CD4-positive, alpha-beta T cell treated with Interferon gamma for 1 hour (primary cell): ENCODE measurements at regions not wholly inside any gene's neighbourhood (a gene's known extent, or its start where the extent isn't known, plus 50 kb on each side); places are given as distances from the start of the nearest gene placed in this dataset.
"Not testable (repeated sequence)": the region's sequence is repeated elsewhere in the genome, so short reads cannot be mapped to it uniquely, and the experiment has no call there.

Source experiments
- DNase-seq: peaks from one replicate; pipeline ENCODE4 v3.0.0-alpha.2; 2020

GRCh38 chr18:78857314-78858150 is 122.1 kb upstream of the SALL3 start:
- DNase-seq = no peak

- DNase-seq = no peak
Measured at GRCh38 chr18:78859686-78860085, 119.9 kb upstream of the SALL3 start.

- no peak for DNase-seq
Measured at GRCh38 chr18:78860117-78860516, 119.5 kb upstream of the SALL3 start.

GRCh38 chr18:78861116-78861515 is 118.5 kb upstream of the SALL3 start:
- no peak for DNase-seq

- DNase-seq = no peak
Measured at GRCh38 chr18:78861706-78862105, 117.9 kb upstream of the SALL3 start.

- DNase-seq = no peak
Measured at GRCh38 chr18:78862395-78862794, 117.2 kb upstream of the SALL3 start.

GRCh38 chr18:78865056-78865598 is 114.5 kb upstream of the SALL3 start:
- no peak for DNase-seq

GRCh38 chr18:78865771-78866310 is 113.8 kb upstream of the SALL3 start:
- no peak for DNase-seq

- no peak for DNase-seq
Measured at GRCh38 chr18:78867131-78867530, 112.5 kb upstream of the SALL3 start.

- DNase-seq = no peak
Measured at GRCh38 chr18:78868330-78869316, 111.0 kb upstream of the SALL3 start.

- DNase-seq = no peak
Measured at GRCh38 chr18:78871618-78872017, 108.0 kb upstream of the SALL3 start.

GRCh38 chr18:78873926-78874500 is 105.6 kb upstream of the SALL3 start:
- no peak for DNase-seq

GRCh38 chr18:78875016-78875777 is 104.4 kb upstream of the SALL3 start:
- DNase-seq = no peak

- DNase-seq = no peak
Measured at GRCh38 chr18:78875778-78876650, 103.6 kb upstream of the SALL3 start.

GRCh38 chr18:78876868-78877267 is 102.8 kb upstream of the SALL3 start:
- no peak for DNase-seq

GRCh38 chr18:78878335-78878734 is 101.3 kb upstream of the SALL3 start:
- DNase-seq = no peak

GRCh38 chr18:78879072-78879883 is 100.3 kb upstream of the SALL3 start:
- DNase-seq = not testable (repeated sequence)

GRCh38 chr18:78882585-78882984 is 97.0 kb upstream of the SALL3 start:
- DNase-seq = no peak

- DNase-seq = no peak
Measured at GRCh38 chr18:78883501-78883900, 96.1 kb upstream of the SALL3 start.

GRCh38 chr18:78884502-78884901 is 95.1 kb upstream of the SALL3 start:
- DNase-seq = no peak
